SK-N-SH treated with all-trans-retinoic acid at 6 μM for 48 hours (cell line): ENCODE measurements at regions not wholly inside any gene's neighbourhood (a gene's known extent, or its start where the extent isn't known, plus 50 kb on each side); places are given as distances from the start of the nearest gene placed in this dataset.

Experiments used
- ATAC-seq: fragments of 200-7000 bp; cut with Tn5 transposase; 3 replicates; pipeline ENCODE4 v1.9.1; 2020; ENCODE audit warnings: mild to moderate bottlenecking, moderate library complexity
- ARNTL ChIP-seq: fragments of 450-650 bp; formaldehyde crosslinking; IDR thresholded peaks from 2 replicates; pipeline ENCODE4 v1.5.0; 2020; ENCODE audit warnings: low read depth, mild to moderate bottlenecking, moderate library complexity, borderline replicate concordance
- BACH2 ChIP-seq: fragments of 250-450 bp; sonication (Bioruptor Pico); IDR thresholded peaks from 2 replicates; pipeline ENCODE4 v1.9.0; 2021; ENCODE audit warnings: mild to moderate bottlenecking, borderline replicate concordance
- CREB5 ChIP-seq: fragments of 250-450 bp; sonication (Bioruptor Pico); IDR thresholded peaks from 2 replicates; pipeline ENCODE4 v1.5.1; 2020; ENCODE audit warnings: low read depth, mild to moderate bottlenecking, moderate library complexity
- CSDC2 ChIP-seq: fragments of 250-450 bp; sonication (Bioruptor Pico); IDR thresholded peaks from 2 replicates; pipeline ENCODE4 v1.5.0; 2020; ENCODE audit warnings: mild to moderate bottlenecking, moderate library complexity
- CSRNP3 ChIP-seq: fragments of 250-450 bp; sonication (Bioruptor Pico); IDR thresholded peaks from 2 replicates; pipeline ENCODE4 v1.5.1; 2021; ENCODE audit warnings: mild to moderate bottlenecking, moderate library complexity
- ESRRG ChIP-seq: fragments of 250-450 bp; sonication (Bioruptor Pico); IDR thresholded peaks from 2 replicates; pipeline ENCODE4 v1.6.1; 2021; ENCODE audit warnings: mild to moderate bottlenecking
- ISL1 ChIP-seq: fragments of 250-450 bp; sonication (Bioruptor Pico); IDR thresholded peaks from 2 replicates; pipeline ENCODE4 v2.1.2; 2022; ENCODE audit warnings: mild to moderate bottlenecking, moderate library complexity
- OSR1 ChIP-seq: fragments of 250-450 bp; sonication (Bioruptor Pico); IDR thresholded peaks from 2 replicates; pipeline ENCODE4 v1.8.0; 2022; ENCODE audit warnings: moderate library complexity, mild to moderate bottlenecking, inconsistent platforms
- PATZ1 ChIP-seq: fragments of 250-450 bp; sonication (Bioruptor Pico); IDR thresholded peaks from 2 replicates; pipeline ENCODE4 v1.8.0; 2020; ENCODE audit warnings: mild to moderate bottlenecking, moderate library complexity, borderline replicate concordance
- POU6F1 ChIP-seq: fragments of 250-450 bp; sonication (Bioruptor Pico); IDR thresholded peaks from 2 replicates; pipeline ENCODE4 v1.8.0; 2021; ENCODE audit warnings: low read depth, mild to moderate bottlenecking, moderate library complexity, borderline replicate concordance
- PPARA ChIP-seq: fragments of 250-450 bp; sonication (Bioruptor Pico); IDR thresholded peaks from 2 replicates; pipeline ENCODE4 v1.5.0; 2020; ENCODE audit warnings: mild to moderate bottlenecking, borderline replicate concordance
- RARB ChIP-seq: fragments of 250-450 bp; sonication (Bioruptor Pico); IDR thresholded peaks from 2 replicates; pipeline ENCODE4 v1.8.0; 2021; ENCODE audit warnings: mild to moderate bottlenecking, moderate library complexity
- SNAI2 ChIP-seq: fragments of 250-450 bp; sonication (Bioruptor Pico); IDR thresholded peaks from 2 replicates; pipeline ENCODE4 v1.5.0; 2020; ENCODE audit warnings: mild to moderate bottlenecking, moderate library complexity
- TCF4 ChIP-seq: fragments of 250-450 bp; sonication (Bioruptor Pico); IDR thresholded peaks from 2 replicates; pipeline ENCODE4 v1.8.0; 2021; ENCODE audit warnings: mild to moderate bottlenecking, moderate library complexity, borderline replicate concordance
- TOX ChIP-seq: fragments of 250-450 bp; sonication (Bioruptor Pico); IDR thresholded peaks from 2 replicates; pipeline ENCODE4 v1.8.0; 2021; ENCODE audit warnings: mild to moderate bottlenecking, moderate library complexity, borderline replicate concordance
- TSHZ2 ChIP-seq: fragments of 250-450 bp; sonication (Bioruptor Pico); IDR thresholded peaks from 2 replicates; pipeline ENCODE4 v1.5.0; 2020; ENCODE audit warnings: mild to moderate bottlenecking, moderate library complexity
- ZFP3 ChIP-seq: fragments of 250-450 bp; sonication (Bioruptor Pico); IDR thresholded peaks from 2 replicates; pipeline ENCODE4 v1.5.0; 2020; ENCODE audit warnings: mild to moderate bottlenecking, moderate library complexity
- ZNF565 ChIP-seq: fragments of 450-650 bp; formaldehyde crosslinking; conservative IDR thresholded peaks from 2 replicates; pipeline ENCODE4 v1.5.0; 2020; ENCODE audit warnings: low read depth, mild to moderate bottlenecking, moderate library complexity
- ZNF70 ChIP-seq: fragments of 450-650 bp; formaldehyde crosslinking; IDR thresholded peaks from 2 replicates; pipeline ENCODE4 v1.5.0; 2020; ENCODE audit warnings: mild to moderate bottlenecking, moderate library complexity
- ZNF8 ChIP-seq: fragments of 450-650 bp; formaldehyde crosslinking; IDR thresholded peaks from 2 replicates; pipeline ENCODE4 v1.5.0; 2020; ENCODE audit warnings: mild to moderate bottlenecking, moderate library complexity

GRCh38 chr12:91616416-91616815 is 433.8 kb upstream of the DCN start:
- TF ChIP-seq ZNF565 (CRISPR knock-in tag) = no peak
- TF ChIP-seq ISL1 = no peak
- TF ChIP-seq PATZ1 (CRISPR knock-in tag) = no peak
- no peak for TF ChIP-seq POU6F1 (CRISPR knock-in tag)
- no peak for TF ChIP-seq SNAI2
- no peak for TF ChIP-seq ZFP3 (CRISPR knock-in tag)
- no peak for TF ChIP-seq ESRRG (CRISPR knock-in tag)
- no peak for TF ChIP-seq OSR1 (CRISPR knock-in tag)
- no peak for TF ChIP-seq TCF4 (CRISPR knock-in tag)
- no peak for TF ChIP-seq ZNF70 (CRISPR knock-in tag)
- TF ChIP-seq RARB = no peak
- ATAC-seq = no peak

GRCh38 chr12:91613223-91613779 is 430.7 kb upstream of the DCN start:
- no peak for ATAC-seq
- TF ChIP-seq CREB5 (CRISPR knock-in tag) (no peak), BACH2 (no peak), OSR1 (CRISPR knock-in tag) (no peak), POU6F1 (CRISPR knock-in tag) (no peak), ARNTL (CRISPR knock-in tag) (no peak), ZNF8 (no peak), TSHZ2 (no peak), ISL1 (no peak), ZFP3 (CRISPR knock-in tag) (no peak), PPARA (CRISPR knock-in tag) (no peak), CSRNP3 (no peak), CSDC2 (CRISPR knock-in tag) (no peak)

GRCh38 chr12:91610561-91610960 is 427.9 kb upstream of the DCN start:
- TF ChIP-seq TOX (CRISPR knock-in tag) (no peak), RARB (no peak)
- ATAC-seq = no peak
